IMR-90 (cell line): ENCODE measurements at regions not wholly inside any gene's neighbourhood (a gene's known extent, or its start where the extent isn't known, plus 50 kb on each side); places are given as distances from the start of the nearest gene placed in this dataset.

Experiments used
- ATAC-seq: fragments of 200-7000 bp; cut with Tn5 transposase; 2 replicates; pipeline ENCODE4 v1.9.1; 2020; ENCODE audit warnings: low read depth, mild to moderate bottlenecking, moderate library complexity
- BruUV-seq: library from RNA; stranded (reverse); fragments of 400-500 nt; replicated peaks from 2 replicates; lab custom pipeline; 2021; lab: Mats Ljungman, UMichigan
- CTCF ChIA-PET: fragments of 300-600 bp; formaldehyde crosslinking; extraction: SDS; loops from one replicate; lab custom pipeline; 2021; ENCODE audit warnings: antibody characterized with exemption; lab: Yijun Ruan, JAX
- POLR2A ChIA-PET: fragments of 300-600 bp; sonication (Branson Sonifier 250); formaldehyde crosslinking; loops from one replicate; lab custom pipeline; 2022; ENCODE audit warnings: antibody characterized with exemption; ENCODE audit not compliant: unreplicated experiment; lab: Charles Lee
- DNase-seq: peaks from one replicate; pipeline ENCODE4 v3.0.0; 2013
- H2AFZ ChIP-seq: replicated peaks from 2 replicates; pipeline ENCODE3; 2013; ENCODE audit warnings: low read length, mild to moderate bottlenecking; ENCODE audit not compliant: poor library complexity
- H2AK5ac ChIP-seq: 2 replicates; pipeline ENCODE4 v1.6.1; 2013; ENCODE audit warnings: low read depth, low read length, inconsistent platforms
- H2AK9ac ChIP-seq: replicated peaks from 2 replicates; pipeline ENCODE3; 2013; ENCODE audit warnings: mild to moderate bottlenecking, low read depth, low read length, moderate library complexity; ENCODE audit not compliant: poor library complexity
- H2BK120ac ChIP-seq: 2 replicates; pipeline ENCODE4 v1.6.1; 2013; ENCODE audit warnings: low read depth, low read length, inconsistent platforms
- H2BK15ac ChIP-seq: 3 replicates; pipeline ENCODE4 v1.6.1; 2013; ENCODE audit warnings: low read depth, low read length, inconsistent platforms
- H2BK20ac ChIP-seq: 2 replicates; pipeline ENCODE4 v1.6.1; 2013; ENCODE audit warnings: low read depth, mild to moderate bottlenecking, inconsistent platforms, low read length, moderate library complexity
- H2BK5ac ChIP-seq: 2 replicates; pipeline ENCODE4 v1.6.1; 2013; ENCODE audit warnings: mild to moderate bottlenecking, low read depth, low read length, inconsistent platforms; ENCODE audit not compliant: poor library complexity, severe bottlenecking
- H3K14ac ChIP-seq: replicated peaks from 2 replicates; pipeline ENCODE4 v1.6.1; 2013; ENCODE audit warnings: low read depth, low read length, inconsistent platforms
- H3K18ac ChIP-seq: 2 replicates; pipeline ENCODE4 v1.6.1; 2013; ENCODE audit warnings: low read depth, low read length, control low read depth
- H3K23ac ChIP-seq: 2 replicates; pipeline ENCODE4 v1.6.1; 2013; ENCODE audit warnings: low read depth, low read length, inconsistent platforms
- H3K27ac ChIP-seq: 2 replicates; pipeline ENCODE4 v1.5.1; 2013; ENCODE audit warnings: mild to moderate bottlenecking, control low read depth, low read length; ENCODE audit not compliant: insufficient read depth
- H3K27me3 ChIP-seq: 2 replicates; pipeline ENCODE4 v1.6.1; 2013; ENCODE audit warnings: low read length; ENCODE audit not compliant: control insufficient read depth, insufficient read depth
- H3K36me3 ChIP-seq: 2 replicates; pipeline ENCODE4 v1.6.1; 2013; ENCODE audit warnings: low read length, mixed read lengths; ENCODE audit not compliant: control insufficient read depth, insufficient read depth
- H3K4ac ChIP-seq: 2 replicates; pipeline ENCODE4 v1.6.1; 2013; ENCODE audit warnings: low read depth, low read length, inconsistent platforms
- H3K4me1 ChIP-seq: 2 replicates; pipeline ENCODE4 v1.6.1; 2013; ENCODE audit warnings: low read length, mixed read lengths; ENCODE audit not compliant: control insufficient read depth, insufficient read depth
- H3K4me2 ChIP-seq: 2 replicates; pipeline ENCODE4 v1.6.1; 2013; ENCODE audit warnings: low read depth, mild to moderate bottlenecking, control low read depth, low read length, moderate library complexity
- H3K4me3 ChIP-seq: 2 replicates; pipeline ENCODE4 v1.5.1; 2013; ENCODE audit warnings: low read depth, mild to moderate bottlenecking, control low read depth, low read length, moderate library complexity; ENCODE audit not compliant: insufficient read depth
- H3K56ac ChIP-seq: 2 replicates; pipeline ENCODE4 v1.6.1; 2013; ENCODE audit warnings: low read length, inconsistent platforms; ENCODE audit not compliant: insufficient read depth; ENCODE audit errors: extremely low read depth
- H3K79me1 ChIP-seq, 2 experiments: 2 replicates each; pipeline ENCODE4 v1.6.1; 2013; ENCODE audit warnings: low read length in 2 of 2, inconsistent platforms in 1 of 2, low read depth in 1 of 2
- H3K9ac ChIP-seq: 2 replicates; pipeline ENCODE4 v1.6.1; 2013; ENCODE audit warnings: low read depth, low read length, control low read depth
- H3K9me1 ChIP-seq: 2 replicates; pipeline ENCODE4 v1.6.1; 2013; ENCODE audit warnings: low read length, inconsistent platforms; ENCODE audit not compliant: insufficient read depth
- H3K9me3 ChIP-seq: 2 replicates; pipeline ENCODE4 v1.6.1; 2013; ENCODE audit warnings: low read length; ENCODE audit not compliant: control insufficient read depth, insufficient read depth
- H4K20me1 ChIP-seq: 2 replicates; pipeline ENCODE4 v1.6.1; 2013; ENCODE audit warnings: low read length, inconsistent platforms; ENCODE audit not compliant: insufficient read depth
- H4K5ac ChIP-seq: 2 replicates; pipeline ENCODE4 v1.6.1; 2013; ENCODE audit warnings: mild to moderate bottlenecking, low read depth, low read length, control low read depth
- H4K8ac ChIP-seq, 2 experiments: 2 replicates each; pipeline ENCODE4 v1.6.1; 2013; ENCODE audit warnings: low read depth in 2 of 2, low read length in 2 of 2, control low read depth in 1 of 2, inconsistent platforms in 1 of 2
- H4K91ac ChIP-seq: 2 replicates; pipeline ENCODE4 v1.6.1; 2013; ENCODE audit warnings: low read depth, low read length, inconsistent platforms; ENCODE audit not compliant: insufficient read depth
- CEBPB ChIP-seq: IDR thresholded peaks from 2 replicates; pipeline ENCODE4 v1.6.1; 2012; ENCODE audit warnings: low read depth, low read length, improper control_type of control experiment
- WGBS, 2 experiments: methylation state at CpG; one replicate each; pipeline versions ENCODE4 v1.1.5 to v1.1.7; 2013; ENCODE audit warnings: missing lambda C conversion rate in 2 of 2; ENCODE audit not compliant: insufficient read length in 1 of 2; ENCODE audit errors: extremely low coverage in 2 of 2; 5-methylcytosine and 5-hydroxymethylcytosine counted together
- dilution Hi-C: fragments of 300-500 bp; cut with HindIII; formaldehyde crosslinking; loops from one replicate; pipeline ENCODE4 v1.14.3; 2018; ENCODE audit warnings: low sequenced_read_pairs; ENCODE audit not compliant: unreplicated experiment
- in situ Hi-C: fragments of 300-500 bp; cut with MboI; formaldehyde crosslinking; loops from 3 replicates; pipeline ENCODE4 v1.14.3; 2019; ENCODE audit warnings: low sequenced_read_pairs, inconsistent platforms, mixed read lengths
- intact Hi-C: fragments of 100-400 bp; cut with micrococcal nuclease; formaldehyde crosslinking; loops from 2 replicates; pipeline ENCODE4 v1.10.0; 2022

GRCh38 chr2:43027097-43027873 lies 199.1 kb downstream of the ZFP36L2 start:
- no peak for ATAC-seq
- Histone ChIP-seq H2AK9ac (no peak overlapping the region), H3K4me1 (peaks cover 6% of the 10 kb centered on the region), H2BK5ac (no peak overlapping the region), H3K14ac (0 out of 2 replicates have a peak overlapping the region, but pooled peaks have one; percentile 37), H3K4ac (peak overlapping the region; percentile 14; the same call in 1 of the 2 replicates), H3K9ac (no peak overlapping the region), H4K5ac (no peak overlapping the region), H2BK20ac (no peak overlapping the region), H3K79me1 (peaks cover 0 to 4% of the 10 kb centered on the region in 2 experiments; a peak in 1 of 4 replicates), H2BK15ac (no peak overlapping the region), H3K9me3 (no peaks in the 10 kb centered on the region), H2AFZ (no peak overlapping the region), H3K27ac (no peak overlapping the region), H2AK5ac (peak overlapping the region; percentile 92; the same call in 1 of the 2 replicates), H3K4me2 (no peak overlapping the region), H3K4me3 (no peak overlapping the region), H3K23ac (no peak overlapping the region), H3K9me1 (peaks cover 5% of the 10 kb centered on the region), H2BK120ac (no peak overlapping the region), H3K36me3 (no peaks in the 10 kb centered on the region), H3K27me3 (no peaks in the 10 kb centered on the region), H4K91ac (no peak overlapping the region), H3K56ac (no peak overlapping the region), H4K8ac (no peak overlapping the region), H4K20me1 (no peaks in the 10 kb centered on the region), H3K18ac (no peak overlapping the region; the same call in 1 of the 2 replicates)
- POLR2A ChIA-PET, result no interaction called here
- dilution Hi-C loops (no loop called here), intact Hi-C loops (no loop called here), in situ Hi-C loops (no loop called here)
- TF ChIP-seq CEBPB, result no peak
- no peak for DNase-seq
- no TSS peak for BruUV-seq
- CTCF ChIA-PET, result no interaction called here
- WGBS, 2 experiments, result 83% methylated on average over 10 of the region's 21 CpGs; no CpG with 5 or more reads in 1 of the 2 experiments
